Parathyroid adenoma (tissue), 2 donors: ENCODE measurements at regions not wholly inside any gene's neighbourhood (a gene's known extent, or its start where the extent isn't known, plus 50 kb on each side); places are given as distances from the start of the nearest gene placed in this dataset.

Source experiments
- H2AFZ ChIP-seq: fragments of 300-600 bp; sonication (generic); one replicate; pipeline ENCODE4 v1.7.0; 2017; ENCODE audit warnings: antibody characterized with exemption, mild to moderate bottlenecking
- H3K27ac ChIP-seq: fragments of 300-600 bp; sonication (generic); one replicate; pipeline ENCODE4 v1.7.0; 2017
- H3K27me3 ChIP-seq: fragments of 300-600 bp; sonication (generic); one replicate; pipeline ENCODE4 v1.7.0; 2017; ENCODE audit warnings: low read length; ENCODE audit not compliant: control insufficient read depth, insufficient read depth
- H3K36me3 ChIP-seq: fragments of 300-600 bp; sonication (generic); one replicate; pipeline ENCODE4 v1.7.0; 2017; ENCODE audit warnings: low read length; ENCODE audit not compliant: control insufficient read depth, insufficient read depth
- H3K4me1 ChIP-seq: fragments of 300-600 bp; sonication (generic); one replicate; pipeline ENCODE4 v1.7.0; 2017; ENCODE audit warnings: control low read depth
- H3K4me2 ChIP-seq: fragments of 300-600 bp; sonication (generic); one replicate; pipeline ENCODE4 v1.7.0; 2017; ENCODE audit warnings: low read length
- H3K4me3 ChIP-seq: fragments of 300-600 bp; sonication (generic); one replicate; pipeline ENCODE4 v1.7.0; 2017; ENCODE audit warnings: low read depth, low read length
- H3K79me2 ChIP-seq: fragments of 300-600 bp; sonication (generic); one replicate; pipeline ENCODE4 v1.7.0; 2017; ENCODE audit warnings: control low read depth
- H3K9ac ChIP-seq: fragments of 300-600 bp; sonication (generic); one replicate; pipeline ENCODE4 v1.7.0; 2017; ENCODE audit warnings: mild to moderate bottlenecking
- H3K9me3 ChIP-seq: fragments of 300-600 bp; sonication (generic); one replicate; pipeline ENCODE4 v1.7.0; 2017; ENCODE audit warnings: low read length; ENCODE audit not compliant: control insufficient read depth
- TF ChIP-seq, protein P1 (sequence below): fragments of 300-600 bp; sonication (generic); IDR thresholded peaks from one replicate; pipeline ENCODE4 v1.7.0; 2017; ENCODE audit warnings: antibody characterized with exemption, mild to moderate bottlenecking
- donor health status: primary hyperparathyroidism.

DNA sequence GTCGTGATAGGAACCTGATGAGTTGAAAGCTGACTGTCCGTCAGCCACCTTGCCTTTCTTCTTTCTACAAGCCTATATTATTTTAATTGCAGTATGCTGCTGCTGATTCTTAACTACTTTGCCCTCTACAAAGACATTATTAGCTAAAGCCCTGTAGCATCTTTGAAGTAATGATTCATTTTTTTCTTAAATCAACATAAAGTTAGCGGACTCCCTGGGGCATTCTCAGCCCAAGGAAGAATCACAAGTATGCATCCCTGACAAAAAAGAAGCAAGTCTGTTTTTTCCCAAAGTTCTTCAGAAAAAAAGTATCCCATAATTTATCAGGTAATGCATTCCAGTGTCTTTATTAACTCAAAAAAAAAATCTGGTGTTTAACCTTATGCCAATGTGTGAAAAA lies 69.5 kb upstream of the TAS2R1 start:
- Histone ChIP-seq H3K9ac (no peak overlapping the region), H3K9me3 (no peaks in the 10 kb centered on the region), H3K4me1 (no peaks in the 10 kb centered on the region), H3K79me2 (no peaks in the 10 kb centered on the region), H3K4me2 (no peak overlapping the region), H3K36me3 (no peaks in the 10 kb centered on the region), H3K27me3 (no peaks in the 10 kb centered on the region), H2AFZ (no peak overlapping the region), H3K27ac (no peak overlapping the region), H3K4me3 (no peak overlapping the region)
- TF ChIP-seq, protein P1, sequence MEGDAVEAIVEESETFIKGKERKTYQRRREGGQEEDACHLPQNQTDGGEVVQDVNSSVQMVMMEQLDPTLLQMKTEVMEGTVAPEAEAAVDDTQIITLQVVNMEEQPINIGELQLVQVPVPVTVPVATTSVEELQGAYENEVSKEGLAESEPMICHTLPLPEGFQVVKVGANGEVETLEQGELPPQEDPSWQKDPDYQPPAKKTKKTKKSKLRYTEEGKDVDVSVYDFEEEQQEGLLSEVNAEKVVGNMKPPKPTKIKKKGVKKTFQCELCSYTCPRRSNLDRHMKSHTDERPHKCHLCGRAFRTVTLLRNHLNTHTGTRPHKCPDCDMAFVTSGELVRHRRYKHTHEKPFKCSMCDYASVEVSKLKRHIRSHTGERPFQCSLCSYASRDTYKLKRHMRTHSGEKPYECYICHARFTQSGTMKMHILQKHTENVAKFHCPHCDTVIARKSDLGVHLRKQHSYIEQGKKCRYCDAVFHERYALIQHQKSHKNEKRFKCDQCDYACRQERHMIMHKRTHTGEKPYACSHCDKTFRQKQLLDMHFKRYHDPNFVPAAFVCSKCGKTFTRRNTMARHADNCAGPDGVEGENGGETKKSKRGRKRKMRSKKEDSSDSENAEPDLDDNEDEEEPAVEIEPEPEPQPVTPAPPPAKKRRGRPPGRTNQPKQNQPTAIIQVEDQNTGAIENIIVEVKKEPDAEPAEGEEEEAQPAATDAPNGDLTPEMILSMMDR, result no peak

DNA sequence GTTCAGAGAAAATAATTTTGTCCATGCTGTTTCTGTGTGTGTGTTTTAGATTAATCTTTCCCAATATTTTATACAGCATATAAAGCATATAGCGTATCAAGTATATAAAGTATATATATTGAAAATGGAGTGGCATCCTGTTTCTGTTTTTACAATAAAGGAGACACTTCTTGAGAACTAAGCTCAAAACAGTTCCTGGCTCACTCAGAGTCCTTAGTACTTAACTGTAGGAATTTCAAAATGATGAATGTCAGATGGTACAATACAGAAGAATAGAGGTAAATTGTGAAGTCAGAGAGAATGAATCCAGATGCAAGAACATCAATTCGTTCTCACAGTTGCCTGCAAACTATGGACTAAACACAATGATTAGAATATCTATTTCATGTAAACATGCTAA lies 68.7 kb upstream of the TAS2R1 start:
- H2AFZ ChIP-seq, result no peak overlapping the region
- H3K27ac ChIP-seq, result no peak overlapping the region
- H3K9me3 ChIP-seq, result no peaks in the 10 kb centered on the region
- H3K4me1 ChIP-seq, result no peaks in the 10 kb centered on the region
- H3K36me3 ChIP-seq, result no peaks in the 10 kb centered on the region
- no peak overlapping the region for H3K9ac ChIP-seq
- H3K27me3 ChIP-seq, result no peaks in the 10 kb centered on the region
- no peaks in the 10 kb centered on the region for H3K79me2 ChIP-seq
- TF ChIP-seq, protein P1, result no peak
- H3K4me2 ChIP-seq, result no peak overlapping the region
- no peak overlapping the region for H3K4me3 ChIP-seq

- Histone ChIP-seq H3K27ac (no peak overlapping the region), H3K9ac (no peak overlapping the region), H3K4me3 (no peak overlapping the region), H3K4me2 (no peak overlapping the region), H2AFZ (no peak overlapping the region), H3K79me2 (no peaks in the 10 kb centered on the region), H3K36me3 (no peaks in the 10 kb centered on the region), H3K27me3 (no peaks in the 10 kb centered on the region), H3K9me3 (no peaks in the 10 kb centered on the region), H3K4me1 (no peaks in the 10 kb centered on the region)
- TF ChIP-seq, protein P1, result no peak
These were observed 68.1 kb upstream of the TAS2R1 start for GRCh38 chr5:9698125-9698826.

- Histone ChIP-seq H3K27me3 (no peaks in the 10 kb centered on the region), H3K9me3 (no peaks in the 10 kb centered on the region), H3K4me3 (no peak overlapping the region), H3K36me3 (no peaks in the 10 kb centered on the region), H3K27ac (no peak overlapping the region), H2AFZ (no peak overlapping the region), H3K4me2 (no peak overlapping the region), H3K9ac (no peak overlapping the region), H3K79me2 (no peaks in the 10 kb centered on the region), H3K4me1 (no peaks in the 10 kb centered on the region)
- TF ChIP-seq, protein P1, result no peak
These were observed 62.4 kb upstream of the TAS2R1 start for GRCh38 chr5:9692576-9692975.

GRCh38 chr5:9691261-9691660 lies 61.1 kb upstream of the TAS2R1 start:
- H3K27ac ChIP-seq, result no peak overlapping the region
- no peaks in the 10 kb centered on the region for H3K36me3 ChIP-seq
- TF ChIP-seq, protein P1, result no peak
- H3K9me3 ChIP-seq, result no peaks in the 10 kb centered on the region
- H3K4me1 ChIP-seq, result no peaks in the 10 kb centered on the region
- H3K79me2 ChIP-seq, result no peaks in the 10 kb centered on the region
- no peaks in the 10 kb centered on the region for H3K27me3 ChIP-seq
- H3K9ac ChIP-seq, result no peak overlapping the region
- H3K4me3 ChIP-seq, result no peak overlapping the region
- H3K4me2 ChIP-seq, result no peak overlapping the region
- H2AFZ ChIP-seq, result no peak overlapping the region
